Tibial nerve (tissue), 4 donors: ENCODE measurements at regions not wholly inside any gene's neighbourhood (a gene's known extent, or its start where the extent isn't known, plus 50 kb on each side); places are given as distances from the start of the nearest gene placed in this dataset.

Experiments
- EP300 ChIP-seq, 2 donors: sonication (generic); formaldehyde crosslinking; IDR thresholded peaks; one replicate each; pipeline ENCODE4 v1.6.1; 2017; ENCODE audit warnings: antibody characterized with exemption in 2 of 2, mild to moderate bottlenecking in 1 of 2
- POLR2A ChIP-seq, 2 donors: fragments of 450-650 bp; IDR thresholded peaks; one replicate each; pipeline ENCODE4 v1.6.1; 2017; ENCODE audit warnings: antibody characterized with exemption in 2 of 2, mild to moderate bottlenecking in 2 of 2, moderate library complexity in 2 of 2
- TF ChIP-seq, protein P1 (sequence below), 5 experiments: fragments of 200-600 bp in 3 of 5; fragments of 450-650 bp in 2 of 5; sonication (generic) in 3 of 5; IDR thresholded peaks; one replicate each; pipeline ENCODE4 v1.5.1; 2016 to 2019; ENCODE audit warnings: antibody characterized with exemption in 5 of 5, mild to moderate bottlenecking in 3 of 5, moderate library complexity in 2 of 5

DNA sequence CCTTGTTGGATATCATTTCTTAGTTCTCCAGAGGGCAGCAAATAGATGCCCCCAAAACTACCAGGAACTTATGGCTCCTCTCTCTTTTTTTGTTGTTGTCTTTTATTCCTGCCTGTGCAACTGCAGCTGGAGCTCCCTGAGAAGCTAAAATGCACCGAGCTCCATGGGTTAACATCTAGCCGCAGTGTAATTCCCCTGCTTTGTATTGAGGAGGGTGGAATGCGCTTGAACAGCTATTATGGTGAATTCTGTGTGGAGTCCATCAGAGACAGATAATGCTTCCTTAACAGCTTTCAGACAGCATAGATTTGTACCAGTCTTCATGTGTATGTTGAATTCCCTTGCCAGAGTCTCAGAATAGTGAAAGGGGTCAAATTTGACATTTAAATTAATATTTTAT, 475.2 kb upstream of the FRG2C start:
- no peak for TF ChIP-seq POLR2A (IDR thresholded peaks at IDR 0.05)
- TF ChIP-seq, protein P1, sequence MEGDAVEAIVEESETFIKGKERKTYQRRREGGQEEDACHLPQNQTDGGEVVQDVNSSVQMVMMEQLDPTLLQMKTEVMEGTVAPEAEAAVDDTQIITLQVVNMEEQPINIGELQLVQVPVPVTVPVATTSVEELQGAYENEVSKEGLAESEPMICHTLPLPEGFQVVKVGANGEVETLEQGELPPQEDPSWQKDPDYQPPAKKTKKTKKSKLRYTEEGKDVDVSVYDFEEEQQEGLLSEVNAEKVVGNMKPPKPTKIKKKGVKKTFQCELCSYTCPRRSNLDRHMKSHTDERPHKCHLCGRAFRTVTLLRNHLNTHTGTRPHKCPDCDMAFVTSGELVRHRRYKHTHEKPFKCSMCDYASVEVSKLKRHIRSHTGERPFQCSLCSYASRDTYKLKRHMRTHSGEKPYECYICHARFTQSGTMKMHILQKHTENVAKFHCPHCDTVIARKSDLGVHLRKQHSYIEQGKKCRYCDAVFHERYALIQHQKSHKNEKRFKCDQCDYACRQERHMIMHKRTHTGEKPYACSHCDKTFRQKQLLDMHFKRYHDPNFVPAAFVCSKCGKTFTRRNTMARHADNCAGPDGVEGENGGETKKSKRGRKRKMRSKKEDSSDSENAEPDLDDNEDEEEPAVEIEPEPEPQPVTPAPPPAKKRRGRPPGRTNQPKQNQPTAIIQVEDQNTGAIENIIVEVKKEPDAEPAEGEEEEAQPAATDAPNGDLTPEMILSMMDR (IDR thresholded peaks at IDR 0.05), result no peak
- TF ChIP-seq EP300 (IDR thresholded peaks at IDR 0.05), result no peak
